Heart left ventricle (tissue), 16 donors: ENCODE measurements at regions not wholly inside any gene's neighbourhood (a gene's known extent, or its start where the extent isn't known, plus 50 kb on each side); places are given as distances from the start of the nearest gene placed in this dataset.

Experiments used
- ATAC-seq, 4 donors: fragments of 200-7000 bp; cut with Tn5 transposase; one replicate each; pipeline ENCODE4 v1.9.1; 2020 to 2022; ENCODE audit warnings: moderate library complexity in 4 of 4, mild to moderate bottlenecking in 3 of 4, moderate number of reproducible peaks in 1 of 4
- DNase-seq, 5 donors: peaks; one replicate each; pipeline ENCODE4 v3.0.0-alpha.2; 2020
- H3K27ac ChIP-seq, 12 donors: fragments of 200-600 bp; sonication (generic) in 4 of 12; one replicate each; pipeline versions ENCODE4 v1.5.0 to v1.8.0; 2016 to 2022; ENCODE audit warnings: mild to moderate bottlenecking in 2 of 12
- H3K27me3 ChIP-seq, 9 donors: fragments of 200-600 bp; sonication (generic) in 2 of 9; one replicate each; pipeline versions ENCODE4 v1.5.1 to v1.8.0; 2016 to 2022; ENCODE audit warnings: mild to moderate bottlenecking in 3 of 9
- H3K36me3 ChIP-seq, 9 donors: fragments of 200-600 bp; sonication (generic) in 2 of 9; one replicate each; pipeline versions ENCODE4 v1.5.0 to v1.8.0; 2018 to 2022; ENCODE audit warnings: mild to moderate bottlenecking in 2 of 9
- H3K4me1 ChIP-seq, 12 donors: fragments of 200-600 bp; sonication (generic) in 4 of 12; one replicate each; pipeline versions ENCODE4 v1.5.0 to v1.8.0; 2016 to 2022; ENCODE audit warnings: mild to moderate bottlenecking in 3 of 12
- H3K4me3 ChIP-seq, 12 donors: fragments of 200-600 bp; sonication (generic) in 4 of 12; one replicate each; pipeline versions ENCODE4 v1.5.0 to v1.8.0; 2017 to 2022; ENCODE audit warnings: mild to moderate bottlenecking in 9 of 12, moderate library complexity in 4 of 12
- H3K9me3 ChIP-seq, 12 donors: fragments of 200-600 bp; sonication (generic) in 4 of 12; one replicate each; pipeline versions ENCODE4 v1.5.0 to v1.8.0; 2016 to 2022; ENCODE audit warnings: mild to moderate bottlenecking in 1 of 12
- CTCF ChIP-seq, 12 donors: fragments of 200-600 bp; sonication (generic) in 4 of 12; IDR thresholded peaks; one replicate each; pipeline versions ENCODE4 v1.5.0 to v1.8.0; 2018 to 2022; ENCODE audit warnings: antibody characterized with exemption in 12 of 12, mild to moderate bottlenecking in 5 of 12
- POLR2A ChIP-seq, 2 donors: fragments of 450-650 bp; IDR thresholded peaks; one replicate each; pipeline ENCODE4 v1.6.1; 2017; ENCODE audit warnings: antibody characterized with exemption in 2 of 2, mild to moderate bottlenecking in 2 of 2, moderate library complexity in 2 of 2
- WGBS, 4 donors: extraction: QIAGEN DNeasy Blood & Tissue Kit in 2 of 4; methylation state at CpG; one replicate each; pipeline versions ENCODE4 v1.1.5 to v1.1.7; 2013 to 2018; 5-methylcytosine and 5-hydroxymethylcytosine counted together
- intact Hi-C, 10 donors: fragments of 100-400 bp; cut with DNase I; formaldehyde crosslinking; loops; one replicate each; pipeline versions ENCODE4 v1.11.1 to v1.14.2; 2022
- donor health status: ischemic (EF 13 %, LVEDD 7.1; RV severe dilation, severe dysfunction).
- donor health status: healthy with polysubstance abuse.
- donor health status: DM: no; HTN: yes; CAD: no.
- donor health status: DM: no; HTN: no; CAD: no.
- donor health status: ischemic (EF 25% LVEDD 6.9; RV normal size, moderate dysfunction).
- donor health status: ischemic (EF 25% LVEDD 5.7; RV mildly dilated, moderate dysfunction).
- donor health status: healthy.
- donor health status: DM: yes; HTN: yes; CAD: no.
- donor health status: ischemic (EF 35%, LVEDD 5.7; RV mildly dilated, moderate dysfunction).
- donor health status: nonischemic (EF 11% LVEDD 7.7; RV severe dilation, severe dysfunction).
- donor health status: DM: yes; HTN: yes; CAD: no.
- donor health status: PGD.
- donor health status: ischemic (EF 29% LVEDD 5.4; RV normal size, mild dysfunction).
- donor health status: nonischemic (EF 23%, LVEDD 6.1; RV moderate dilation, normal function).

- Histone ChIP-seq H3K36me3 (no peaks in the 10 kb centered on the region), H3K4me1 (no peaks in the 10 kb centered on the region), H3K27me3 (peaks cover 0 to 3% (median 0%) of the 10 kb centered on the region in 9 donors), H3K27ac (no peak overlapping the region), H3K4me3 (no peak overlapping the region), H3K9me3 (peaks cover 0 to 17% (median 3%) of the 10 kb centered on the region in 12 donors)
- DNase-seq (no peak), ATAC-seq (no peak)
- no peak for TF ChIP-seq CTCF (IDR thresholded peaks at IDR 0.05)
- no peak for TF ChIP-seq POLR2A (IDR thresholded peaks at IDR 0.05)
- intact Hi-C loops: no loop called here
- WGBS, 4 donors: 64 to 73% (median 69%) methylated on average over 4 of the region's 4 CpGs
These were observed 190.3 kb upstream of the CRY1 start for GRCh38 chr12:107283652-107284051.

GRCh38 chr12:107284692-107285091 lies 191.3 kb upstream of the CRY1 start:
- no peaks in the 10 kb centered on the region for H3K4me1 ChIP-seq
- intact Hi-C loops: no loop called here
- 86 to 91% (median 89%) methylated on average over 2 of the region's 2 CpGs for WGBS, 4 donors

GRCh38 chr12:107287436-107288413 lies 194.4 kb upstream of the CRY1 start:
- Histone ChIP-seq H3K27me3 (peaks cover 0 to 14% (median 0%) of the 10 kb centered on the region in 9 donors), H3K36me3 (no peaks in the 10 kb centered on the region), H3K4me1 (no peaks in the 10 kb centered on the region), H3K27ac (no peak overlapping the region), H3K9me3 (peaks cover 0 to 8% (median 0%) of the 10 kb centered on the region in 12 donors), H3K4me3 (no peak overlapping the region)
- DNase-seq (no peak), ATAC-seq (no peak)
- intact Hi-C loops: no loop called here
- TF ChIP-seq CTCF (IDR thresholded peaks at IDR 0.05): no peak
- TF ChIP-seq POLR2A (IDR thresholded peaks at IDR 0.05): no peak
- 70 to 75% (median 72%) methylated on average over 11 of the region's 11 CpGs for WGBS, 4 donors

More at GRCh38 chr12:107284692-107285091, 191.3 kb upstream of the CRY1 start:
- Histone ChIP-seq H3K27me3 (peaks cover 0 to 9% (median 0%) of the 10 kb centered on the region in 9 donors), H3K4me3 (no peak overlapping the region), H3K9me3 (peaks cover 0 to 8% (median 0%) of the 10 kb centered on the region in 12 donors), H3K36me3 (no peaks in the 10 kb centered on the region), H3K27ac (no peak overlapping the region)
- no peak for TF ChIP-seq CTCF (IDR thresholded peaks at IDR 0.05)
- TF ChIP-seq POLR2A (IDR thresholded peaks at IDR 0.05): no peak
- ATAC-seq (no peak), DNase-seq (no peak)

GRCh38 chr12:107288414-107289127 lies 195.2 kb upstream of the CRY1 start:
- no peak overlapping the region for H3K4me3 ChIP-seq
- TF ChIP-seq POLR2A (IDR thresholded peaks at IDR 0.05) (no peak), CTCF (IDR thresholded peaks at IDR 0.05) (no peak)
- DNase-seq: no peak
- intact Hi-C loops: no loop called here
- H3K9me3 ChIP-seq: peaks cover 0 to 8% (median 0%) of the 10 kb centered on the region in 12 donors
- no peak overlapping the region for H3K27ac ChIP-seq
- H3K4me1 ChIP-seq: no peaks in the 10 kb centered on the region
- ATAC-seq: no peak
- 68 to 71% (median 69%) methylated on average over 15 of the region's 15 CpGs for WGBS, 4 donors
- peaks cover 0 to 14% (median 0%) of the 10 kb centered on the region in 9 donors for H3K27me3 ChIP-seq
- no peaks in the 10 kb centered on the region for H3K36me3 ChIP-seq
